ENCODE measurements at regions not wholly inside any gene's neighbourhood (a gene's known extent, or its start where the extent isn't known, plus 50 kb on each side); places are given as distances from the start of the nearest gene placed in this dataset.

- TF ChIP-seq ZNF121 (CRISPR knock-in tag; IDR thresholded peaks at IDR 0.05) (no peak), ZBTB21 (CRISPR knock-in tag; IDR thresholded peaks at IDR 0.05; ENCODE audit: borderline replicate concordance) (no peak)
- TF ChIP-seq, protein P1, sequence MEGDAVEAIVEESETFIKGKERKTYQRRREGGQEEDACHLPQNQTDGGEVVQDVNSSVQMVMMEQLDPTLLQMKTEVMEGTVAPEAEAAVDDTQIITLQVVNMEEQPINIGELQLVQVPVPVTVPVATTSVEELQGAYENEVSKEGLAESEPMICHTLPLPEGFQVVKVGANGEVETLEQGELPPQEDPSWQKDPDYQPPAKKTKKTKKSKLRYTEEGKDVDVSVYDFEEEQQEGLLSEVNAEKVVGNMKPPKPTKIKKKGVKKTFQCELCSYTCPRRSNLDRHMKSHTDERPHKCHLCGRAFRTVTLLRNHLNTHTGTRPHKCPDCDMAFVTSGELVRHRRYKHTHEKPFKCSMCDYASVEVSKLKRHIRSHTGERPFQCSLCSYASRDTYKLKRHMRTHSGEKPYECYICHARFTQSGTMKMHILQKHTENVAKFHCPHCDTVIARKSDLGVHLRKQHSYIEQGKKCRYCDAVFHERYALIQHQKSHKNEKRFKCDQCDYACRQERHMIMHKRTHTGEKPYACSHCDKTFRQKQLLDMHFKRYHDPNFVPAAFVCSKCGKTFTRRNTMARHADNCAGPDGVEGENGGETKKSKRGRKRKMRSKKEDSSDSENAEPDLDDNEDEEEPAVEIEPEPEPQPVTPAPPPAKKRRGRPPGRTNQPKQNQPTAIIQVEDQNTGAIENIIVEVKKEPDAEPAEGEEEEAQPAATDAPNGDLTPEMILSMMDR (IDR thresholded peaks at IDR 0.05) = no peak
These were observed 196.7 kb upstream of the CDH5 start for GRCh38 chr16:66169817-66170216.

Data from WTC11 (cell line).